GM18870 (cell line): ENCODE measurements at regions not wholly inside any gene's neighbourhood (a gene's known extent, or its start where the extent isn't known, plus 50 kb on each side); places are given as distances from the start of the nearest gene placed in this dataset.

ENCODE experiments used
- ATAC-seq: cut with Tn5 transposase; IDR thresholded peaks from one replicate; pipeline ENCODE4 v1.9.1; 2021; ENCODE audit warnings: moderate library complexity; ENCODE audit not compliant: unreplicated experiment

DNA sequence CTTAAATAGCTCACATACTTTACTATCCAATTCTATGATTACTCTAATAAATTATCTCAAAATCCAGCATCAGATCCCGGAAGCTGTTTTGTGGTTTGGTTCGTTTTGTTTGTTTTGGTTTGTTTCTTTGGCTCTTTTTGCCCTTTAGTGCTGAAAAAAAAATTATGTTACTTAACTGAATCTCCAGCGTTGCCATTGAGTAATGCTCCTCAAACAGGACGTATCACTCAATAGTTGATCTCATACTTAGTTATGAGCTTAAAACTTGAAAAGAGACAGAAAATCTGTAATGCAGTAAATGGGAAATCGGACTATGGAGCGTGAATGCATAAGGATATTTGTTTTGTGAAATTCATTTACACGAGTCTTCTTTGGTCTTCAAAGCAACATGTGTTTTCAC lies 533.8 kb upstream of the TMPRSS15 start:
- ATAC-seq, result no peak

DNA sequence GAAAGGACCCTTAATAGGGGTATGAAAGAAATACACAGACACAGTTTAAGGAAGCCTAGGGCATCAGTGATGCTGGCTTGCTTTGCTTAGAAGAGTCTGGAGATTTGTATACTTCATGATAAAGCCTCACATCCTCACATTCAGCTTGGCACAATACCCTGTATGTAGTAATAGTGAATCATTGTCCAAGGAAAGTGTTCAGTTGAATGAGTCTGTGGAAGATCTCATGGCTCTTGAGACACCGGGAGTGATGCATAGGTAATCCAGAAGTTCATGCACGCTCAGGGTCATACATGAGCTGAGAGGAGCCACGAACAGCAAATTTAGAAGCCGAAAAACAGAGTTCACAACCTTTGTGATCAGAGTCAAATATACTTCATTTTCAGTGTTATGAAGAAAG lies 537.2 kb upstream of the TMPRSS15 start:
- ATAC-seq, result no peak

DNA sequence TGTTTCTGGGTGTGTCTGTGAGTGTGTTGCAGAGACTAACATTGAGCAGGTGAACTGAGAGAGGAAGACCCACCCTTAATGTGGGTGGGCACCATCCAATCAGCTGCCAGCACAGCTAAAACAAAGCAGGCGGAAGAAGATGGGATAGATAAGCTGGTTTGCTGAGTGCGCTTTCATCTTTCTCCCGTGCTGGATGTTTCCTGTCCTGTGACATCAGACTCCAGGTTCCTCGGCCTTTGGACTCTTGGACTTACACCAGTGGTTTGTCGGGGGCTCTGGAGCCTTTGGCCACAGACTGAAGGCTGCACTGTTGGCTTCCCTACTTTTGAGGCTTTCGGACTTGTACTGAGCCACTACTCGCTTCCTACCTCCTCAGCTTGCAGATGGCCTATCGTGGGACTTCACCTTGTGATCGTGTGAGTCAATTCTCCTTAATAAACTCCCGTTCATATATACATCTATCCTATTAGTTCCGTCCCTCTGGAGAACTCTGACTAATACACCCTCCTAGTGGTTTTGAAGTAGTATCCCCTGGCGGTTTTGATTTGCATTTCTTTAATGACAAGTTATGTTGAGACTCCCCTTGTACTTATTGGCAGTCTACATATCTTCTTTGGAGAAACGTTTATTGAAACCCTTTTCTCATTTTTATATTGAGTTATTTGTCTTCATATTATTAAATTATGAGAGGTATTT lies 546.6 kb upstream of the TMPRSS15 start:
- no peak for ATAC-seq

DNA sequence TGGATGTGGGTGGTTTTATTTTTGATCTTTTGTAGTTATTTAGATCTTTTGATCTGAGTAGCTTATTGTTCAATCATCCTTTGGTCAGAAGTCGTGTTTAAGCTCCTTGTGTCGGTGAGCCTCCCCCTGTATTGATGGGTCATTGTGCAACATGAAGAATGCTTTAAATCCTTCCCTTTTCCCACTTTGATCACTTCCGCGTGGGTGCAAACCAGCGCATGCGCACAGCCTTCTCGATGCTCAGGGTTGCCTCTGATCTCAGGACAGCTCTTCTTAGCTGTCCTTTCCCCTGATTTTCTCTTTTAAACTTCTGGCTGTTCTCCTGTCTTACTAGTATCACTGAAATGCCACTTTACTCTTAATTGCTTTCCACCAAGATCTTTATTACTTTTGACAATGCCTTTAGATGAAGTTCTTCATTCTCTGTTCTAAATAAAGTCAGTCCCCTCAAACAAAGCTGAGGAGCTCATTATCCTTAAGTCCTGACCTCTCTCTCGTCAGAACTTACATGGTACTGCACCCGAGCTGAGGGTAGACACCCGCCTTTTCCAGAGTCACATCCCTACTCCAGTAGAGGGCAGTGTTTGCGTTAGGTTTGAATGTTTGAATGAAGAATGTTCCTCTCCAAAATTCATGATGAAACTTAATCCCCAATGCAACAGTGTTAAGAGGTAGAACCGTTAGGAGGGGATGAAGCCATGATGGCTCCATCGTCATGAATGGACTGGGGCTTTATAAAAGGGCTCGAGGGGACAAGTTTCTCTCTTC lies 547.9 kb upstream of the TMPRSS15 start:
- no peak for ATAC-seq

DNA sequence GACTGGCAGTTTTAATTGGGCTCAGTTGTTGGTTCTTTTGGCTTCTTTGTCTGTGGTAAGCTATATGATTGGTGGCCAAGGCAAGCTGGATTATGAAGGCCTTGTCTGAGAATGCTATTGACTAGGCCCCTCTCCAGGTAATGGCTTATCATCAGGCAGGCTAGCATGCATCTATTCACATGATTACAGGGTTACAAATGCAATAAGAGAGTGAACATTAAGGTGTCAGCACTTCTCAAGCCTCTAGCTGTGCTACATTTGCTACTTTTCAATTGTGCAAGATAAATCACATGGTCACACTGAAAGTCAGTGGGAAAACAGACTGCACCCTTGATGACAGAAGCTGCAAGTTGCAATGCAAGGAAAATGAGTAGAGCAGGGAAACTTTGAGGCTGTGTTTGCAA lies 550.9 kb upstream of the TMPRSS15 start:
- no peak for ATAC-seq

DNA sequence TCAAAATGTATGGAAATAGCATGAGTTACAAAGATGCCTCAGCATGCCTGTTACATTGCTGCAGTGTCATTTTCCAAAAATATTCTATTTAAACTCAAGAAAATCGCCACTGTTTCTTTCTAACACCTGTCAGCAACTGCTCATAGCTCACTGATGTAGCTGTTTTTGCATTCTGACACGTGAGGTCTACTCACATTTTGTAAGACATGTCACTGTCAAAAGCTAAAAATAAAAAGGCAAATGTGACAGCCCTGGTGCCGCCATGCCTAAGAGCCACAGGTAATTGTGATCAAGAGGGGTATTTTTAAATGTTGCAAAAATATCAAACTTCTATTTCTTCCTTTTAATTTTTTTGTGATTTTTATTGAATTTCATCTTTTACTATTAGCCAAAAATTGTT lies 556.2 kb upstream of the TMPRSS15 start:
- ATAC-seq, result no peak

DNA sequence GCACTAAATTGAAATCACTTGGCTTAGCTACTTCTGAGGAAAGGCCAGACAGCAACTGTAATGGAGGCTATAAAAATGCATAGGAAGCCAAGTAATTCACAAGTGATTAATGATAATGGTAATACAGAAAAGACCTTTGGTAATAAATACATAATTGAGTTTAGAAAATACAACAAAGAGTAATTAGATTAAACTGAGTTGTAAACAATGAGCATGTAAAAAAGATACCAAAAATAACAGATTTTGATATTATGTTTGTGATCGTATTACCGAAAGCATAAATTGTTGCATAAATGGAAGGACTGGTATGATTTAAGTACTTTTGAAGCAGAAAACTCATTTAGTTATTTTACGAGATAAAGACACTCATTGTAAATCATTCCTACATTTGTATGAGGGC lies 556.7 kb upstream of the TMPRSS15 start:
- no peak for ATAC-seq

DNA sequence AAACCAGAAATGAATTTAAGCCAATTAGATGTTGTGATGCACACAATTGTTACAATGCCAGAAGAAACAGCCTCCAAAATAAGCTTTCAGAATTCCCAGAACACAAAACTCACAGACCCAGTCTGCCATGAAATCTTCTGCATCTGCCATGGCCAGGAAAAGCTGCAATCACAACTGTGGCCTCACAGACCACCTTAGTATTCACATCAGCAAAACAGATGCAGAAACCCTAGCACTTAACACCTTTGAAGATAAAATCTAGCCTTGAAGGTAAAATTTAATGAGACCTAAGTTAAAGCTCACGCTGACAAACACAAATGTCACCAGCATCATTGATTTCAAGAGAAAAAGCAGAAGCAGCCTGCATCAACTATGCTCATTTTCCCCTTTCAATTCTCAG lies 566.8 kb upstream of the TMPRSS15 start:
- no peak for ATAC-seq

DNA sequence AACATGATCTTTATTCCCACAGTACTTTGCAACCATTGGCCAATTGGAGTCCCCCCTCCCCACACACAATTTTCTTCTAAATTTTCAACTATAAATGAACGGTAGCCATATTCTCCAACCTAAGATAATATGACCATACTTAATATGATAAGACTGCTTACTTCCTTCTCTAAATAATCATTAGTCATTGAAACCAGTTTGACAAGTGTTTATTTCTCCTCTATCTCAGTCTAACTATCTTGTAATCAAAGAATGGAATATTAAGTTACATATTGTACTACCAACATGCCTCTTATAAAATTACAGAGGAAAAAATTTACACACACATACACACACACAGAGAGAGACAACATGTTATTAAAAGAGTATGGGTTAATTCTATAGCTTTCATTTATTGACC lies 567.4 kb upstream of the TMPRSS15 start:
- no peak for ATAC-seq

DNA sequence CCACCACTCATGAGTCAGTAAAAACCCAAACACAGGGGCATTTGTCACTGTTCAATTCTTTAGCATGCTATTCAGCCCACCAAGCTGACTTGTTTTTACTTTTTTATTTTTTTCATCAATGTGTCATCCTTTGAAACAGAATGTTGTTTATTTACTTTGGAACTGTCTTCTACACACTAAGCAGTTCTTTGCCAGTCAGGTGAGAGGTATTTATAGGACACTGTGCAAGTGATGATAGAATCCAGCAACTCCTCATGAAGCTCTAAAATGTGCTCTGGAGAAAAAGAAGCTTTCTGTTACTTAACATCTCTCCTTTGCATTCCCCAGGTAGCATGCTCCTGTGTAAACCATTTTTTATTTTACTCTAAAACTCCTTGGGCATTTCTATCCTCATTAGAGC lies 582.0 kb upstream of the TMPRSS15 start:
- no peak for ATAC-seq

DNA sequence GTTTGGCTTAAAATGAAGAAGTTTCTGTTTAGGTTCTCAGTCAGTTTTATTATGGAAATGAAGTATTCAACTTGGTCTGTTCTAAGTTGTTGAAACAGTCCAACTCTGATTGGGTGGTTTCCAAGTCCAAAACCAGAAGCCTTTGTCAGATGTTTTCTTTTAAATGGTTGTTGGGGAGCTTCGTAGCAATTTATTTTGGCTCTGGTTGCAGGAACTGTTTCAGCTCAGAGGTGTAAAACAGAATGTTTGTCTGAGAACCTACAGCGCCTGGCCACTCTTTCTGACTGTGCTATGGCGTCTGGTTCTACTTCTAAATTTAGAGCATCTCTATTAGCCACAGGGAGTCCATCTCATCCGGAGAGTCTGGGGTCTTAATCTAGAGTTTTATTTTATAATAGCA lies 582.6 kb upstream of the TMPRSS15 start:
- ATAC-seq, result no peak

DNA sequence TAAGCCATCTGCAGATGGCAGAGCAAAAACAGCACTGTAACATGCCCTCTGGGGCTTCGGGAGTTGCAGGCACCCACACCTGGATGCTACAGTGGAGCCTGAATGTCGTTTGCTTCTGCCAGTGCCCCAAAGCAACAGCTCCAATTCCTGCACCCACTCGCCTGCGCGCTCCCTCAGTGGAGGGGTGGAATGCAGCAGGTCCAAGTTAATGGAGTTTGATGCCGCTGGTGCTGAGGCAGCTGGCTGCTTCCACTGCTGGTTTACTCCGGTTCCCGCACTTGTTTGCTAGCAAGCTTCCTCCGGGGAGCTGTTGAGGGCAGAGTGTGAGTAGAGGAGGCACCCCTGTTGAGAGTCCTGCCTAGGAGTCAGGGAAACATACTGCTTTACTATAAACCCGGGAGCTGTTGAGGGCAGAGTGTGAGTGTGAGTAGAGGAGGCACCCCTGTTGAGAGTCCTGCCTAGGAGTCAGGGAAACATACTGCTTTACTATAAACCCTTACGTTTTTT lies 584.0 kb upstream of the TMPRSS15 start:
- ATAC-seq, result no peak

DNA sequence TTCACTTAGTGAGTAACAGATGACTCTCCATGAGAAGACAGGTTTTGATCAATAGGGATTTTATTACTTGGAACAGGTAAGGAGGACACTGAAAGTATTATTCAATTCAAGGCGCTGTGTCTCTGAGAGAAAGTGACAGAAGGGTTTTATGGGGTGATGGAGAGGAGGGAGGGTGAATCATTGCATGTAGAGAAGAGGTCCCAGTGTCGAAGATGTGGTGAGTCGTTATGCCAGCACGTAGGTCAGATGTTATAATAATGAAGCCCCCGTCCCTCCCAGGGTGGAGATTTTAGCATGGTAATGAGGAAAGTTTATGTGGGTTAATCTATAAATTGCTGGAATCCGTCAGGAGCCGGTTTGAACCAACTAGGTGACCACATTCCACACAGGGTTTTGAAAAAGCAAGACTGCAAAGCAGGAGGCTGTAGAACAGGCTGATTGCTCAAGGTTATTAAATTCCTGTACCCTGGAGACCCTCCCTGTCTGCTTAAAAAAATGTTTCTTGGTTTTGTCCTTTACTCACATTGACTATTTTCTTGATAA lies 586.4 kb upstream of the TMPRSS15 start:
- ATAC-seq, result no peak

DNA sequence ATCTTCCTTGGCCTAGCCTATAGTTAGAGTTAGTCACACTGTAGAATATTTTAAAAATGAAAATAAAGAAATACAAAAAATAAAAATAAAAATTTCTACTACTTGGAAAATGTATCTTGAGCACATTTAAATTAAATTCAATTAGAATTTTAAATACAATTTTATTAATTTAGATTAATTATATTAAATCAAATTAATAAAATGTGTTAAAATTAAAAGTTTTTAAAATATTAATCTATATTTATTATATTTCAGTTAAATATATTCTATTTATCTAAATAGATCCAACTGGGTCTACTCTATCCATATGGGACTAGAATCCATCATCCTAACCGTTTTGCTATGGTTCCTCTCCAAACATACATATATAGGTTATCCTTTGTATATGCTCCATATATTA lies 588.3 kb upstream of the TMPRSS15 start:
- no peak for ATAC-seq

DNA sequence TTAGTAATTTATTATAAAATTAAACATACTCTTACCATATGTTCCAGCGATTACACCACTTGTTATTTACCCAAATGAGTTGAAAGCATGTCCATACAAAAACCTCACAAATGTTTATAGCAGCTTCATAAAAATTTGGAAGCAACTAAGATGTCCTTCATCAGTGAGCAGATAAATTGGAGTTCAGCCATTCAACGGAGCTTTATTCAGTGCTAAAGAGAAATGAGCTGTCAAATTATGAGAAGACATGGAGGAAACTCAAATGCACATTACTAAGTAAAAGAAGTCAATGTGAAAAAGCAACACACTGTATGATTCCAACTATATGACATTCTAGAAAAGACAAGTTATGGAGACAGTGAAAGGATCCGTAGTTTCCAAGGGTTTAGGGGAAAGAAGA lies 606.7 kb upstream of the TMPRSS15 start:
- no peak for ATAC-seq

DNA sequence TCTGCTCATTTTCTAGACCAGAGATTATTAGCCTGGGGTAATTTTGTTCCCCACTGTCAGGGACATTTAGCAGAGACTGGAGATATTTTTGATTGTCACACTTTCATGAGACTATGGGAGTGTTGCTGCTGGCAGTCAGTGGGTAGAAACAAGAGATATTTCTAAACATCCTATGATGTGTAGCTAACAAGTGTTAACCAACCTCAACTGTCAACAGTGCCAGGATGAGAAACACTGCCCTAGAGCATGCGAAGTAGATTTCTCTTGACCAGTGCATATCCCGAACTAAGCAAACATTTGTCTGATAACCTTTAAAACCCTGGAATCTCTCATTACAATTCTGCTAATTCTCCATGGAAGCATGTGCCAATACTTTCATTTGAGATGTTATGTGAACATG lies 607.4 kb upstream of the TMPRSS15 start:
- ATAC-seq, result no peak

DNA sequence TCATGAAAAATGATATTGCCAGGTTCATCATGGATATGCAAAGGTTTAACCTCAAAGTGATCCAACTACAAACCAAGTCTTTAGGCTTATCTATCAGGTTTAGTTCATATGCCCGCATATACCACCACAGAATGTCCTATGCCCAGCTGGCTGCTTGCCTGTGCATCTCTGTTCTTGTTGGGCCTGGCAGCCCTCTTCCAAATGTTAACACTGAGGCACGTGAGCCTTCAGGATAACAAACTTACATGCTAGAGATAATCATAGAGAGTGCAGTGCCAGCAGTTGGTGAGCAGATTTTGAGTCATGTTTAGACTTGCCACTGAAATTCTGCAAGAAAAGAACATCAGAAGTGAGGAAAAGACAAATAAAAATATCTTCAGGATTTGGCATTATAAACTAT lies 607.9 kb upstream of the TMPRSS15 start:
- no peak for ATAC-seq

DNA sequence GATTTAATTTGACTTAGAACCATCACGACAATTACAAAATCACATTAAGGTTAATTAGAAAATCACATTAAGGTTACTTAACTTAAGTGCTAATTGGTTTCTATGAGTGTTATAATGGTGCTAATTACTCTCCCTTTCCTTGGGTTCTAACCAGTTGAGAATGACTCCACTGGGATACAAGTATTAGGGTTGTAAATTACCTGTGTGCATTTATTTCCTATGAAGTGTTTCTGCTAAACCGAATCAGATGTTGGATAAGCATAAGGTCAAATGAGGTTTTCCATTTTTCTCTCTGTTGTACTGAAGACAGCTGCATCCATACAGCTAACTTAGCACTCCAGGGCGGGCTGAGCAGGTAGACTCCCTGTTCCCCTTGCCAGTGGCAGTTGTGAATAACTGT lies 610.3 kb upstream of the TMPRSS15 start:
- ATAC-seq, result no peak

DNA sequence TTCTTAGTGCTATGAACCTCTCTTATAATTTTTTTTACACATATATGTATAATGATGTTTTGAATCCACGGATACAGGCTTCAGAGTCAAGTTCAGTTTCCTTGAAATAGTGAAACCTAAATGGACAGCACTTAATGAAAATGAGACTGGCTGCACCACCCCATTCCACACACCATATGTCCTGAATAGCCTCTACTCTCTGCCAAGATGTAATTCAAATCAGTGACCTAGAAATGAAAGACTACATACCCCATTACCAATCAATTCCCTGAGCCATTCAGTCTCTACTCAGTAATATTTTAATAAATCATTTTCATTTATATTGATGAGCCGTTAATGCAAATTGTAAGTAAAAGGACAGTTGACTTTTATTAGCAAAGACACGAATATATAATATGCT lies 614.9 kb upstream of the TMPRSS15 start:
- ATAC-seq, result no peak

DNA sequence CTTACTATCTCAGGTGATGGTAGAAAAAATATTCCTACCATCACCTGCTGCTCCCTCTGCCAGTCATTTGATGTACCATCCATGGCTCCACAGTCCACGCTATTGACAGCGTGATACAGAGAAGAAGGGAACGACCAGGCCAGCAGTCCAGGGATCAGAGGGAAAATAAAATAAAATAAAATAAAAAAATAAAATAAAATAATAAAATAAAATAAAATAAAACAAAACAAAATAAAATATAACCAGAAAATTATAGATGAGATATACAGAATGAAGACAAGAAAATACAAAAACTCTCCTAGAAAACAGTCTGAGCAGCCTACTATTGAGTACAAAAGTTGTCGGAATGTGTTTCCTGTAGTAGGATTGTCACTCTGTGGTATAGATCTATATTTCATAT lies 619.4 kb upstream of the TMPRSS15 start:
- no peak for ATAC-seq

DNA sequence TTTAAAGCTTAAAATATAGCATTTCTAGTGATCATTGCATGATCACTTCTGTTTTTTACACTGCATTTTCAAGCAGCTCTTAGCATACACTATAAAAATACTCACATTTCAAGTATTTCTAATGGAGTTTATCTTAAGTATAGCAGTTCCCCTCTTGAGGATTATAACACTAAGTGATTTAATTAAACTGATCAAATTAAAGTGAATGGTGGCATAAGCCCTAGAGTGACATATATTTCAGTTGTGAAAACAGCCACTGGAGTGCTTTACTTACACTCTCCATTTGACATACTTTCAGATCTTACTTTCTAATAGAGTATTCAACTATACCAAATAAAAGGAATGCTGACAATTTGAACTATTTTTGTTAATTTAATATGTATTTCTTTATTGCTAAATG lies 623.3 kb upstream of the TMPRSS15 start:
- no peak for ATAC-seq

DNA sequence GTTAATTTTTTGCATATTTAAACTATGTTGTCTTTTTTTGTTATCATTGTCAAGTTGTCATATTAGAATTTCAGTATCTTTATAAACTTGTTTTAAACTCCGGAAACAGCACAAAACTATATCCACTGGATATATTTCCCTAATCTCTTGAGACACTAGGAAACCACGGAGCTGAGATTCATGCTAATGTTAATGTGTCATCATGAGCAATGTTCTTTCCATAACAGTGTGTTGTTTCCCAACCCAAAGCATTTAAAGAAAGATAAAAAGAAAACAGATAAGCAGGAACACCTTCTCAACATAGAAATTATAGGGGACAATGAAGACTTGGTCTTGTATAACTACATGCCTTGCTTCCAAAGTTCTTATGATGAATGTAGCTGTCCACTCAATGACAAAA lies 626.2 kb upstream of the TMPRSS15 start:
- ATAC-seq, result no peak
